HEK293 (cell line): ENCODE measurements at regions not wholly inside any gene's neighbourhood (a gene's known extent, or its start where the extent isn't known, plus 50 kb on each side); places are given as distances from the start of the nearest gene placed in this dataset.

Experiments
- CTCF ChIA-PET: fragments of 350-600 bp; formaldehyde crosslinking; extraction: SDS; loops from one replicate; lab custom pipeline; 2021; ENCODE audit warnings: antibody characterized with exemption; lab: Yijun Ruan, JAX
- POLR2A ChIA-PET: fragments of 300-600 bp; formaldehyde crosslinking; extraction: SDS; loops from one replicate; lab custom pipeline; 2020; ENCODE audit warnings: antibody characterized with exemption, inconsistent platforms; lab: Yijun Ruan, JAX
- H3K27ac ChIP-seq: fragments of 200-500 bp; sonication (Bioruptor generic); 2 replicates; pipeline ENCODE4 v1.5.1; 2014; ENCODE audit warnings: low read depth, low read length, control low read depth, inconsistent platforms; ENCODE audit errors: extremely low read depth
- H3K36me3 ChIP-seq, 2 experiments: fragments of 200-500 bp in 1 of 2; sonication (Bioruptor generic) in 1 of 2; 1 replicate in 1 of 2; 2 replicates in 1 of 2; pipeline ENCODE4 v1.5.1; 2014 to 2017; ENCODE audit warnings: inconsistent platforms in 2 of 2, low read length in 2 of 2; ENCODE audit not compliant: control insufficient read depth in 2 of 2, insufficient read depth in 1 of 2
- H3K4me1 ChIP-seq: fragments of 200-500 bp; sonication (Bioruptor generic); 2 replicates; pipeline ENCODE4 v1.5.1; 2014; ENCODE audit warnings: mild to moderate bottlenecking, low read length, inconsistent platforms; ENCODE audit not compliant: control insufficient read depth, insufficient read depth
- H3K4me3 ChIP-seq: 2 replicates; pipeline ENCODE4 v1.5.1; 2011; ENCODE audit warnings: low read depth, mild to moderate bottlenecking, control low read depth, low read length, moderate library complexity
- H3K9me3 ChIP-seq: fragments of 200-500 bp; sonication (Bioruptor generic); 2 replicates; pipeline ENCODE4 v1.5.1; 2014; ENCODE audit warnings: low read depth, low read length, inconsistent platforms; ENCODE audit not compliant: control insufficient read depth, insufficient read depth
- KLF1 ChIP-seq: fragments of 450-650 bp; formaldehyde crosslinking; IDR thresholded peaks from 2 replicates; pipeline ENCODE4 v1.5.1; 2016; ENCODE audit warnings: missing biosample characterization, missing genetic modification characterization
- OSR2 ChIP-seq: fragments of 450-650 bp; formaldehyde crosslinking; IDR thresholded peaks from 2 replicates; pipeline ENCODE4 v1.5.1; 2016; ENCODE audit warnings: missing biosample characterization, missing genetic modification characterization
- SALL2 ChIP-seq: fragments of 450-650 bp; formaldehyde crosslinking; IDR thresholded peaks from 2 replicates; pipeline ENCODE4 v1.5.0; 2017; ENCODE audit warnings: missing biosample characterization, mild to moderate bottlenecking, missing genetic modification characterization, borderline replicate concordance
- SCRT2 ChIP-seq: fragments of 450-650 bp; formaldehyde crosslinking; IDR thresholded peaks from 2 replicates; pipeline ENCODE4 v1.5.1; 2016; ENCODE audit warnings: missing biosample characterization, missing genetic modification characterization
- SP7 ChIP-seq: fragments of 450-650 bp; formaldehyde crosslinking; IDR thresholded peaks from 2 replicates; pipeline ENCODE4 v1.5.1; 2016; ENCODE audit warnings: missing biosample characterization, missing genetic modification characterization
- TCF7L2 ChIP-seq: IDR thresholded peaks from 2 replicates; pipeline ENCODE4 v1.6.1; 2011; ENCODE audit warnings: low read depth, mild to moderate bottlenecking, inconsistent platforms, low read length, moderate library complexity, borderline replicate concordance
- ZFP3 ChIP-seq: fragments of 450-650 bp; formaldehyde crosslinking; IDR thresholded peaks from 2 replicates; pipeline ENCODE4 v1.5.1; 2016; ENCODE audit warnings: low read depth, missing biosample characterization, missing genetic modification characterization
- ZNF140 ChIP-seq: fragments of 450-650 bp; formaldehyde crosslinking; IDR thresholded peaks from 2 replicates; pipeline ENCODE4 v1.5.1; 2016; ENCODE audit warnings: missing biosample characterization, missing genetic modification characterization
- ZNF16 ChIP-seq: fragments of 450-650 bp; formaldehyde crosslinking; IDR thresholded peaks from 2 replicates; pipeline ENCODE4 v1.5.1; 2016; ENCODE audit warnings: low read depth, missing biosample characterization, missing genetic modification characterization
- ZNF184 ChIP-seq: fragments of 450-650 bp; IDR thresholded peaks from 2 replicates; pipeline ENCODE4 v1.5.1; 2018; ENCODE audit warnings: missing biosample characterization, mild to moderate bottlenecking, missing genetic modification characterization
- ZNF37A ChIP-seq: fragments of 450-650 bp; IDR thresholded peaks from 2 replicates; pipeline ENCODE4 v1.5.1; 2018; ENCODE audit warnings: missing biosample characterization, missing genetic modification characterization
- ZNF391 ChIP-seq: fragments of 450-650 bp; formaldehyde crosslinking; IDR thresholded peaks from 2 replicates; pipeline ENCODE4 v1.5.1; 2016; ENCODE audit warnings: low read depth, missing biosample characterization, missing genetic modification characterization, borderline replicate concordance
- ZNF571 ChIP-seq: fragments of 450-650 bp; formaldehyde crosslinking; IDR thresholded peaks from 2 replicates; pipeline ENCODE4 v1.5.0; 2017; ENCODE audit warnings: missing biosample characterization, missing genetic modification characterization
- ZNF624 ChIP-seq: fragments of 450-650 bp; formaldehyde crosslinking; IDR thresholded peaks from 2 replicates; pipeline ENCODE4 v1.5.1; 2017; ENCODE audit warnings: missing biosample characterization, missing genetic modification characterization
- ZNF654 ChIP-seq: fragments of 450-650 bp; formaldehyde crosslinking; IDR thresholded peaks from 2 replicates; pipeline ENCODE4 v1.5.1; 2016; ENCODE audit warnings: low read depth, missing biosample characterization, missing genetic modification characterization
- ZNF660 ChIP-seq: fragments of 450-650 bp; IDR thresholded peaks from 2 replicates; pipeline ENCODE4 v1.5.1; 2018; ENCODE audit warnings: missing biosample characterization, mild to moderate bottlenecking, missing genetic modification characterization
- ZNF843 ChIP-seq: fragments of 450-650 bp; formaldehyde crosslinking; IDR thresholded peaks from 2 replicates; pipeline ENCODE4 v1.5.1; 2016; ENCODE audit warnings: missing biosample characterization, missing genetic modification characterization
- TF ChIP-seq, protein P1 (sequence below): fragments of 450-650 bp; formaldehyde crosslinking; IDR thresholded peaks from 2 replicates; pipeline ENCODE4 v1.5.1; 2016; ENCODE audit warnings: missing biosample characterization, missing genetic modification characterization
- TF ChIP-seq, protein P2 (sequence below): fragments of 450-650 bp; formaldehyde crosslinking; IDR thresholded peaks from 2 replicates; pipeline ENCODE4 v1.5.1; 2016; ENCODE audit warnings: missing biosample characterization, missing genetic modification characterization, low read depth
- TF ChIP-seq, protein P3 (sequence below): fragments of 450-650 bp; formaldehyde crosslinking; conservative IDR thresholded peaks from 2 replicates; pipeline ENCODE4 v1.5.1; 2016; ENCODE audit warnings: low read depth, missing biosample characterization, missing genetic modification characterization
- TF ChIP-seq, protein P4 (sequence below): fragments of 450-650 bp; formaldehyde crosslinking; IDR thresholded peaks from 2 replicates; pipeline ENCODE4 v1.5.1; 2017; ENCODE audit warnings: missing biosample characterization, mild to moderate bottlenecking, missing genetic modification characterization, moderate library complexity

DNA sequence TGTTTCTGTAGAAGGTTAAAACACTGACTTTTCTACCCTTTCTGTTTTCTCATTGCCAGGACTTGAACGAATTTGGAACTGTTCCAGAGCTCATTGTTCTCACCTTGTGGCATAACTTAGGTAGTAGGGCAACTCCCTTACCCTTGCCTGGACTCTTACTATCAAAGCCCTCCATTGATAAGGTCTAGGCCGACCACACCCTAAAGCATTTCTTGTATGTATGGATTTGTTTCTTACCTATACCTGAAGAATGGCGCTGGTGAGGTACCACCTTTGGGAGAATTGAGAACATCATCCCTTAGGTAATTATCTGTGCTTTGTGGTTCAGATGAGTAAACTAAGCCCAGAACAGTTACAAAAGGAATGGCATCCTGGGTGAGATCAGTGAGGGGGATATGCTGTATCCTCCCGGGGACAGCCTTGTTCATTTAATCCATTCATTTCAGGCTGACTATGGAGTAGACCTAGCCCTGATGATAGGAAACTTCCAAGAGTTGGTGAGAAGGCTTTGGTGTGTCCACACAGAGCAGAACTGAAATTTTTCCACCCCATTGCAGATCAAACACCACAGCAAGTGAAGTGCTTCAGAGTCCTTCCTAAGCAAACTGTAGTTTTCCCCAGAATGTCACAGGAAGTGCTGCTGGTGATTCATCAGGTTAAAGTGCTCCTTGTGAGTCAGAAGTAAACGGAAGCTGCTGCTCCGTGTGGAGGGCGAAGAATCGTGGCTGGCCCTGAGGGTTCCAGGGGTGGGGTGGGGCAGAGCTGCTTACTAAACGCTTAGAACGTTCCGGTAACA lies 113.0 kb downstream of the TEX26 start:
- Histone ChIP-seq H3K27ac (no peak overlapping the region; the same call in 1 of the 2 replicates), H3K36me3 (no peaks in the 10 kb centered on the region)

DNA sequence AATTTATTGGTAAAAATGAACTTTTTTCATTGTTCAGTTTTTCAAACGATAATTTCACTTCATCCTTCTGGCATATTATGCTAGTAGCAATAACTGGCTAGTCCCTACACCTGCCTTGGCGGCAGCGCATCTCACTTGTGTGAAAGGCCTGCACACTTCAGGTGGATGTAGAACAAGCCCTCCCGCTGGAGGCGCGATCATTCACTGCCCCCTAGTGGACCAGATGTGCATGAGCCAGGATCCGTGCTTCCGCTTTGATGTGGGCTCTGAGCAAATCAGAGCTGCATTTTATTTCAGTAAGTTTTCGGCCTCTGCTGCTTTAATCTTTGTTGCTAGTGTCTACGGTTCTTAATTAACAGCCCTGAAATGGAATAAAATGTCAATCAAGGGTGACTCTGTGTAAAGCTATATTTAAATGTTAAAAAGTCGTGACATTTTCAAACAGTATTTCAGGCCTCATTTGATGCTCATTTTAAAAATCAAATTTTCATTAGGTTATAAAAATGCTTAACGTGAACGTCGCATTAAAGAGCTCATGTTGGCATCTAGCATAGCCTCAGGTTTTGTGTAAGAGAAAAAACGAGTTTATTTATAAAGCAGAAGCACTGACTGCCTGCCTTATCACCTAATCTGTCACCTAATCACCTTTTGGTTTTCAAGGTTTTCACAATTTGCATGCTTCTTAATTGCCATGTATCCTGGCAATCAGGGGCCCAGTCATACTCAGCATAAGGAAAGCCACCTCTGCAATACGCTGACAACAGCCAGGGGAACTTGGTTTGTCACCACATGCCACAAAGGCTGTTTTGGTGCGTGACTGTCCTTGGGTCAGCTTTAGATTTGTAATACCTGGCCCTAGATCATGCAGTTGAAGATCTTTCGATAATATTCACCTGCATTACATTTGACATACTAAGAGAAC lies 112.2 kb downstream of the TEX26 start:
- H3K36me3 ChIP-seq = no peaks in the 10 kb centered on the region
- CTCF ChIA-PET = interaction anchor here (0.5 to 1.5 kb wide), 36 partner anchors 10 to 915 kb away, joined by 3 to 9 read pairs (median 4); no protein-coding TSS in a partner anchor
- H3K4me1 ChIP-seq = peaks cover 6% of the 10 kb centered on the region
- POLR2A ChIA-PET = no interaction called here
- no peak for TF ChIP-seq ZNF391
- TF ChIP-seq ZFP3 (tag by site-specific recombination) = no peak
- 0 out of 2 replicates have a peak, but pooled peaks have one; percentile 35 for TF ChIP-seq ZNF660 (tag by site-specific recombination)
- peak; percentile 68 for TF ChIP-seq SCRT2 (tag by site-specific recombination)
- TF ChIP-seq ZNF184 (tag by site-specific recombination) = 0 out of 2 replicates have a peak, but pooled peaks have one; percentile 16
- TF ChIP-seq ZNF654 (tag by site-specific recombination) = peak; percentile 80
- peak; percentile 58; the same call in 1 of the 2 replicates for TF ChIP-seq TCF7L2
- TF ChIP-seq, protein P1, sequence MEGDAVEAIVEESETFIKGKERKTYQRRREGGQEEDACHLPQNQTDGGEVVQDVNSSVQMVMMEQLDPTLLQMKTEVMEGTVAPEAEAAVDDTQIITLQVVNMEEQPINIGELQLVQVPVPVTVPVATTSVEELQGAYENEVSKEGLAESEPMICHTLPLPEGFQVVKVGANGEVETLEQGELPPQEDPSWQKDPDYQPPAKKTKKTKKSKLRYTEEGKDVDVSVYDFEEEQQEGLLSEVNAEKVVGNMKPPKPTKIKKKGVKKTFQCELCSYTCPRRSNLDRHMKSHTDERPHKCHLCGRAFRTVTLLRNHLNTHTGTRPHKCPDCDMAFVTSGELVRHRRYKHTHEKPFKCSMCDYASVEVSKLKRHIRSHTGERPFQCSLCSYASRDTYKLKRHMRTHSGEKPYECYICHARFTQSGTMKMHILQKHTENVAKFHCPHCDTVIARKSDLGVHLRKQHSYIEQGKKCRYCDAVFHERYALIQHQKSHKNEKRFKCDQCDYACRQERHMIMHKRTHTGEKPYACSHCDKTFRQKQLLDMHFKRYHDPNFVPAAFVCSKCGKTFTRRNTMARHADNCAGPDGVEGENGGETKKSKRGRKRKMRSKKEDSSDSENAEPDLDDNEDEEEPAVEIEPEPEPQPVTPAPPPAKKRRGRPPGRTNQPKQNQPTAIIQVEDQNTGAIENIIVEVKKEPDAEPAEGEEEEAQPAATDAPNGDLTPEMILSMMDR = peak; percentile 78
- H3K27ac ChIP-seq = no peak overlapping the region
- H3K9me3 ChIP-seq = no peaks in the 10 kb centered on the region
- H3K4me3 ChIP-seq = no peak overlapping the region

More for the DNA sequence above, 113.0 kb downstream of the TEX26 start:
- ChIA-PET CTCF (interaction anchor here (0.6 to 1.5 kb wide), 21 partner anchors 11 to 915 kb away, joined by 3 to 9 read pairs (median 4); no protein-coding TSS in a partner anchor), POLR2A (no interaction called here)
- Histone ChIP-seq H3K4me1 (peaks cover 6% of the 10 kb centered on the region), H3K4me3 (no peak overlapping the region), H3K9me3 (no peaks in the 10 kb centered on the region)
- 0 out of 2 replicates have a peak, but pooled peaks have one; percentile 30 for TF ChIP-seq SCRT2 (tag by site-specific recombination)
- TF ChIP-seq KLF1 (tag by site-specific recombination) = no peak
- no peak for TF ChIP-seq ZNF37A
- TF ChIP-seq, protein P2, sequence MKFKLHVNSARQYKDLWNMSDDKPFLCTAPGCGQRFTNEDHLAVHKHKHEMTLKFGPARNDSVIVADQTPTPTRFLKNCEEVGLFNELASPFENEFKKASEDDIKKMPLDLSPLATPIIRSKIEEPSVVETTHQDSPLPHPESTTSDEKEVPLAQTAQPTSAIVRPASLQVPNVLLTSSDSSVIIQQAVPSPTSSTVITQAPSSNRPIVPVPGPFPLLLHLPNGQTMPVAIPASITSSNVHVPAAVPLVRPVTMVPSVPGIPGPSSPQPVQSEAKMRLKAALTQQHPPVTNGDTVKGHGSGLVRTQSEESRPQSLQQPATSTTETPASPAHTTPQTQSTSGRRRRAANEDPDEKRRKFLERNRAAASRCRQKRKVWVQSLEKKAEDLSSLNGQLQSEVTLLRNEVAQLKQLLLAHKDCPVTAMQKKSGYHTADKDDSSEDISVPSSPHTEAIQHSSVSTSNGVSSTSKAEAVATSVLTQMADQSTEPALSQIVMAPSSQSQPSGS (tag by site-specific recombination) = no peak
- TF ChIP-seq ZNF571 (tag by site-specific recombination) = no peak
- TF ChIP-seq ZNF843 (tag by site-specific recombination) = no peak
- TF ChIP-seq ZNF624 (tag by site-specific recombination) = no peak
- TF ChIP-seq ZNF140 (tag by site-specific recombination) = no peak
- TF ChIP-seq, protein P3, sequence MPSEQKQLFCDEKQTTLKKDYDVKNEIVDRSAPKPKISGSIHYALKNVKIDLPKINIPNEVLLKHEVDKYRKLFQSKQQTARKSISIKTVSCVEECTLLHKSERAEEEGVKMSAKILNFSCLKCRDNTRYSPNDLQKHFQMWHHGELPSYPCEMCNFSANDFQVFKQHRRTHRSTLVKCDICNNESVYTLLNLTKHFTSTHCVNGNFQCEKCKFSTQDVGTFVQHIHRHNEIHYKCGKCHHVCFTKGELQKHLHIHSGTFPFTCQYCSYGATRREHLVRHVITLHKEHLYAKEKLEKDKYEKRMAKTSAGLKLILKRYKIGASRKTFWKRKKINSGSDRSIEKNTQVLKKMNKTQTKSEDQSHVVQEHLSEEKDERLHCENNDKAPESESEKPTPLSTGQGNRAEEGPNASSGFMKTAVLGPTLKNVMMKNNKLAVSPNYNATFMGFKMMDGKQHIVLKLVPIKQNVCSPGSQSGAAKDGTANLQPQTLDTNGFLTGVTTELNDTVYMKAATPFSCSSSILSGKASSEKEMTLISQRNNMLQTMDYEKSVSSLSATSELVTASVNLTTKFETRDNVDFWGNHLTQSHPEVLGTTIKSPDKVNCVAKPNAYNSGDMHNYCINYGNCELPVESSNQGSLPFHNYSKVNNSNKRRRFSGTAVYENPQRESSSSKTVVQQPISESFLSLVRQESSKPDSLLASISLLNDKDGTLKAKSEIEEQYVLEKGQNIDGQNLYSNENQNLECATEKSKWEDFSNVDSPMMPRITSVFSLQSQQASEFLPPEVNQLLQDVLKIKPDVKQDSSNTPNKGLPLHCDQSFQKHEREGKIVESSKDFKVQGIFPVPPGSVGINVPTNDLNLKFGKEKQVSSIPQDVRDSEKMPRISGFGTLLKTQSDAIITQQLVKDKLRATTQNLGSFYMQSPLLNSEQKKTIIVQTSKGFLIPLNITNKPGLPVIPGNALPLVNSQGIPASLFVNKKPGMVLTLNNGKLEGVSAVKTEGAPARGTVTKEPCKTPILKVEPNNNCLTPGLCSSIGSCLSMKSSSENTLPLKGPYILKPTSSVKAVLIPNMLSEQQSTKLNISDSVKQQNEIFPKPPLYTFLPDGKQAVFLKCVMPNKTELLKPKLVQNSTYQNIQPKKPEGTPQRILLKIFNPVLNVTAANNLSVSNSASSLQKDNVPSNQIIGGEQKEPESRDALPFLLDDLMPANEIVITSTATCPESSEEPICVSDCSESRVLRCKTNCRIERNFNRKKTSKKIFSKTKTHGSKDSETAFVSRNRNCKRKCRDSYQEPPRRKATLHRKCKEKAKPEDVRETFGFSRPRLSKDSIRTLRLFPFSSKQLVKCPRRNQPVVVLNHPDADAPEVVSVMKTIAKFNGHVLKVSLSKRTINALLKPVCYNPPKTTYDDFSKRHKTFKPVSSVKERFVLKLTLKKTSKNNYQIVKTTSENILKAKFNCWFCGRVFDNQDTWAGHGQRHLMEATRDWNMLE = peak; percentile 37; the same call in 1 of the 2 replicates
- peak; percentile 70 for TF ChIP-seq OSR2 (tag by site-specific recombination)
- no peak for TF ChIP-seq SALL2
- TF ChIP-seq SP7 (tag by site-specific recombination) = 0 out of 2 replicates have a peak, but pooled peaks have one; percentile 19
- TF ChIP-seq, protein P4, sequence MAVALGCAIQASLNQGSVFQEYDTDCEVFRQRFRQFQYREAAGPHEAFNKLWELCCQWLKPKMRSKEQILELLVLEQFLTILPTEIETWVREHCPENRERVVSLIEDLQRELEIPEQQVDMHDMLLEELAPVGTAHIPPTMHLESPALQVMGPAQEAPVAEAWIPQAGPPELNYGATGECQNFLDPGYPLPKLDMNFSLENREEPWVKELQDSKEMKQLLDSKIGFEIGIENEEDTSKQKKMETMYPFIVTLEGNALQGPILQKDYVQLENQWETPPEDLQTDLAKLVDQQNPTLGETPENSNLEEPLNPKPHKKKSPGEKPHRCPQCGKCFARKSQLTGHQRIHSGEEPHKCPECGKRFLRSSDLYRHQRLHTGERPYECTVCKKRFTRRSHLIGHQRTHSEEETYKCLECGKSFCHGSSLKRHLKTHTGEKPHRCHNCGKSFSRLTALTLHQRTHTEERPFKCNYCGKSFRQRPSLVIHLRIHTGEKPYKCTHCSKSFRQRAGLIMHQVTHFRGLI (tag by site-specific recombination) = no peak
- no peak for TF ChIP-seq ZNF16
